EH (cell line): ENCODE measurements at regions not wholly inside any gene's neighbourhood (a gene's known extent, or its start where the extent isn't known, plus 50 kb on each side); places are given as distances from the start of the nearest gene placed in this dataset.

Experiments used
- DNase-seq: peaks from one replicate; pipeline ENCODE4 v3.0.0-alpha.2; 2015; ENCODE audit warnings: low read depth

DNA sequence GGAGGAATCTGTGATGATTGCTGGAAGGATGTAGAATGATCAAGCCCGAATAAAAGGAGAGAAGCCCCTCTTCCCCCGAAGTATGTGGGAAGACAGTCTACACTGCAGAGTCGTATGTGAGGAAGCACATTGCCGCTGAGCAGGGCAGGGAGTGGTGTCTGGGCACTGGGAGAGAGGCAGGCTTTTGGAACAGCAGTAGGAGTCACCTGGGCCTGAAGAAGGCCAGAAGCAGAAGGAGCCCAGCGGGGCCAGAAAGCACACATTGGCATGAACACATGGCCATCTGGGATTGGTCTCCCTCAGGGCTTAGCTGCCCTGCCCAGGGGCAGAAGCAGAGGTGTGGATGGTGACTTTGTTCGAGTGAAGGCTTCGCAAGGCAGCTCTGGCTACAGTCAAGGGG is 162.8 kb downstream of the ERCC6L2 start:
- DNase-seq = no peak

DNA sequence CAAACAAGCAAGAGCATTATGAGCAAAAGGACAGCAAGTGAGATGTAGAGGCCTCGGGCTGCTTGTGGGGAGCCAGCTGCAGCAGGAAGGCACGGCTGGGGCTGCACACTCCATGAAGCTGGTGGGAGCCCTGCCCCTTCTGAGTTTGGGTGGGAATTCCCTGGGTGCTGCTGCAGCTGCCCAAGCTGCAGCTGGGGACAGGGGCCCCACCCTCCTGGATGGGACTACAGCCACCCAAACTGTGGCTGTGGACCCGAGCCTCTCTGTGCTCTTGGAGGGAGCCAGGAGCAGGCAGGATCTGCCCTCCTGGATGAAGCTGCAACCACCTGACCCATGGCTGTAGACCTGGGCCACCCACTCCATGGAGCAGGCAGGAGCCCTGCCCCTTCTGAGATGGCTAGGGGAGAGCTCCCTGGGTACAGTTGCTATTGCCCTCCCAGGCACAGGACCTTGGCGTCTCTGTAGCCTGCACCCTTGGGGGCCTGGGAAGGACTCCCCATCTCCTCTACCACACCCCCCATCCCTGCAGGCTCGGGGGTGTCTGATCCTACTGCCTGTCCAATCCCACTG is 159.1 kb downstream of the ERCC6L2 start:
- DNase-seq = no peak

DNA sequence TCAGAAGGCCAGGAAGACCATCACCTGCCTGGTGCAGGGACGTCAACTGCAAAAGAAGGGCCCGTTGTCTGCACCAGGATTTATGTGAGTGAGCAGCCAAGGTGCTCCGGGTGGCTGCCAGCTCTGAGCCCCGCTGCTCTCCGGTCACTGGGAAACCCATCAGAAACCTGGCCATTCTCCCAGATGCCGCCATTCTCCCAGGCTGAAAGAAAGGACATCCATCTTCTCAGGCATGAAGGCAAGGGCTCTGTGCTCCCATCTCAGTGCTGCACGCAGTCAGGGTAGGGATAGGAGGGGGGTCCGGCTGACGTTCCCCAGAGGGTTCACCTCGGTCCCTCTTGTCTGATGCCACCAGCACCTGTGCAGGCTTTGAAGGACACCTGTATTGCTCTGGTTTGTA is 158.4 kb downstream of the ERCC6L2 start:
- DNase-seq = no peak

GRCh38 chr9:96031916-96032534 is 156.5 kb downstream of the ERCC6L2 start:
- no peak for DNase-seq

DNA sequence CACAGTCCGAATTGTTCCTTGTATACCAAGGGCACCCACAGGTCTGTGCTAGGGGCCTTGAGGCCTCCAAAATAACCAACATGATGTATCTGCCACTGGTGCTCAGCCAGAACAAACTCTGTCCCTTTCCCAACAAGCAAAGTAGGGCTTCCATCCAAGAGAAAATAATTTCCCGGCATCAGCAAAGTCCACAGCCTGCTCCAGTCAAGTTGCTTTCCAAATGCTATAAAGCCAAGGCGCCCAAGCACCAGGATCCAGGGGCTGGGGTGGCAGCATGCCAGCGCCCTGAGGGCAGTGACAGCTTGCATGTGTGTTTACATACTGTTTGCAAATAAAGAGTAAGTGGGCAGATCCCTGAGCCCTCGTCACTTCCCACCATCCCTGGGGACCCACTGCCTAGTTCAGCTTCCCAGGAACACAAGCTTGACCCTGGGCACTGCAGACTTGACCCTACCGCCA is 155.9 kb downstream of the ERCC6L2 start:
- peak; percentile 25 for DNase-seq

DNA sequence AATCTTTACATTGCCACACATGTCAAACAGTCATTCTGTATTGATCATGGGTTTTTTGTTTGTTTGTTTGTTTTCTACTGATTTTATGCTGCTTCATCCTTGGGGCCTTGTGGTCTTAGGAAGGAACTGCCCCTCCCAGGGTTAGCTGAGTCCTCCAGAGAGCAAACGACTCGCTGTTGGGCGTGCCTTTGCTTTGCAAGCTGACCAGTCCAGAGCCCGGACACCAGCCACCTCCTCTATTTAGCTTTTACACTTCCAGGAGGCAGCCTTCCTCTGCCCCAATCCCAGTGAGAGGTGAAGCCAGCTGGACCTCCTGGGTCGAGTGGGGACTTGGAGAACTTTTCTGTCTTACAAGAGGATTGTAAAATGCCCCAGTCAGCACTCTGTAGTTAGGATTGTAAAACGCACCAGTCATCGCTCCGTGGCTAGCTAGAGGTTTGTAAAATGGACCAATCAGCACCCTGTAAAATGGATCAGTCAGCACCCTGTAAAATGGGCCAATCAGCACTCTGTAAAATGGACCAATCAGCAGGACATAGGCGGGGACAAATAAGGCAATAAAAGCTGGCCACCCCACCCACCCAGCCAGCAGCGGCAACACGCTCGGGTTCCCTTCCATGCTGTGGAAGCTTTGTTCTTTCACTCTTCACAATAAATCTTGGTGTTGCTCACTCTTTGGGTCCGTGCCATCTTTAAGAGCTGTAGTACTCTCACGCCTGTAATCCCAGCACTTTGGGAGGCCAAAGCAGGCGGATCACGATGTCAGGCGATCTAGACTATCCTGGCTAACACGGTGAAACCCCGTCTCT is 154.4 kb downstream of the ERCC6L2 start:
- DNase-seq = no peak

GRCh38 chr9:96027251-96028131 is 152.0 kb downstream of the ERCC6L2 start:
- DNase-seq = no peak

DNA sequence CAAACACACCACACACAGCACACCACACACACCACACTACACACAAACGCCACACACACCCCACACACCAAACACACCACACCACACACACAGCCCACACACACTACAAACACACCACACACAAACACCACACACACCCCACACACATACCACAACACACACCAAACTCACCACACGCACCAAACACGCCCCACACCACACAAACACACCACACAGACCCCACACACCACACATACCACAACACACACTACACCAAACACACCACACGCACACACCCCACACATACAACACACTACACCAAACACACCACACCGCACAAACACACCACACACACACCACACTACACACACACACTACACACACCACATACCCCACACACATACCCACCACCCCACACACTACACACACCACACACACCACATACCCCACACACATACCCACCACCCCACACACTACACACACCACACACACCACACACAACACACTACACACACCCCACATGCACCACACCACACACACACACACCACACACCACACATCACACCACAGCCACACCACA is 151.2 kb downstream of the ERCC6L2 start:
- DNase-seq = no peak

DNA sequence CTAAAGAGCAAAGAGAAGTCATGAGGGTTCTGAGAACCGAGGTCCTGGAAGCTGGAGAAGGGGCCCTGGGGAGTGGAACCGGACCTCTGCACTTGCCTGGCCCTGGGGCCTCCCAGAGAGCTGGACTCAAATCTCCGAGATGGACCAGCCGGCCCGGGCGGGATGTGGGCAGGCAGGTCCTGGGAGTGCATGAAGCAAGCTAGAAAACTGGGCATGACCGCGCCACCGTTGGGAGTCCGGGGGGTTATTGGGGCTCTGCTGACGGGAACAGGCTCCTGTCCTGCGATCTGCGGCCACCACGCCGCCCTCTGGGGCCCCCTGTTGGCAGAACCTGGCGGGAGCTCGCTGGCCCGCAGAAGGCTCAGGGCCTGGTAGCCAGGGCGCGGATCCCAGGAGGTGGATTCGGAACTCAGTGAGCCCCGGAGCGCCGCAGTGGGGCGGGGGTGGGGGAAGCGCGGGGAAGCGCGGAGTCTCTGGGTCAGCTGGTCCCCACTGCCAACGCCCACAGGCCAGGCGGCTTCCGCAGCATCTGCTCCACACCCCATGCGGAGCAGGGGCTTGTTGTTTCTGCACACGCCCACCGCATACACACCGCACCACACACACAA is 150.6 kb downstream of the ERCC6L2 start:
- DNase-seq = no peak

DNA sequence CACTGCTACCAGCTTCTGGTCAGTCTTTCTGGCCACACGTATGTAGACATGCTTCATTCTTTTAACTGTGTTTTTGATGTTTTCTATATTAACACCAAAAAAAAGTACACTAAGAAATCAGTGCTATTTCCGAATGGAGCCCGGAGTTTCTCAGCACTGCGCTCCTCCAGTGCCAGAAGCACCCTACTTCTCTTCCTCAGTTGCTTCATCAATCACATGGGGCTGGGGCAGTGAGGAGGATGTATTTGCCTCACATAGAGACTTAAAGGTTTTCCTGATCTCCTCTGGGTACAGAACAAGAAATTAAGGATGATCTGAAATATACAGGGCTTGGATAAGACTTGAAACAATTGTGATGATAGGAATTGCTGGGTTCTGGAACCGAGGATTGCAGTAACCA is 148.0 kb downstream of the ERCC6L2 start:
- DNase-seq = no peak

GRCh38 chr9:96022445-96023051 is 147.1 kb downstream of the ERCC6L2 start:
- DNase-seq = no peak

- no peak for DNase-seq
These were observed 146.3 kb downstream of the ERCC6L2 start for GRCh38 chr9:96021551-96022444.

GRCh38 chr9:96020792-96021550 is 145.5 kb downstream of the ERCC6L2 start:
- DNase-seq = peak; percentile 30

GRCh38 chr9:96020300-96020791 is 144.9 kb downstream of the ERCC6L2 start:
- DNase-seq = no peak
